ENCODE measurements at regions not wholly inside any gene's neighbourhood (a gene's known extent, or its start where the extent isn't known, plus 50 kb on each side); places are given as distances from the start of the nearest gene placed in this dataset.
A peak's percentile ranks its signal among the peaks of the same experiment; 100 is the strongest.

DNA sequence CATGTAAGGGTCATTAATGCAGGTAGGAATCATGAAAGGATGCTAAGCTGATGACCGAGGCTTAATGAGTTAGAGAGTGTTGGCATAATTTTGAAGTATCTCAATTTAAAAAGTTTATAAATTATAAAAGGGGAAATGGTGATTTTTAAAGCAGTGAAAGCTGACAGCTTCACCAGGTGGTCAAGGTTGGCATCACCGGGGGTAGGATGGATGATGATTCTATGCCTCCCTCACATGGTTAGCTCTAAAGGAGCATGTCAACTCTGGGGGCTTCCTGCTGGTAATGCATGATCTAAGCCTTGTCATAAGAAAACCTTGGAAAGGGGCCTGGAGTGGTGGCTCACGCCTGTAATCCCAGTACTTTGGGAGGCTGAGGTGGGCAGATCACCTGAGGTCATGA lies 89.2 kb upstream of the MARCKS start:
- TF ChIP-seq, protein P1, sequence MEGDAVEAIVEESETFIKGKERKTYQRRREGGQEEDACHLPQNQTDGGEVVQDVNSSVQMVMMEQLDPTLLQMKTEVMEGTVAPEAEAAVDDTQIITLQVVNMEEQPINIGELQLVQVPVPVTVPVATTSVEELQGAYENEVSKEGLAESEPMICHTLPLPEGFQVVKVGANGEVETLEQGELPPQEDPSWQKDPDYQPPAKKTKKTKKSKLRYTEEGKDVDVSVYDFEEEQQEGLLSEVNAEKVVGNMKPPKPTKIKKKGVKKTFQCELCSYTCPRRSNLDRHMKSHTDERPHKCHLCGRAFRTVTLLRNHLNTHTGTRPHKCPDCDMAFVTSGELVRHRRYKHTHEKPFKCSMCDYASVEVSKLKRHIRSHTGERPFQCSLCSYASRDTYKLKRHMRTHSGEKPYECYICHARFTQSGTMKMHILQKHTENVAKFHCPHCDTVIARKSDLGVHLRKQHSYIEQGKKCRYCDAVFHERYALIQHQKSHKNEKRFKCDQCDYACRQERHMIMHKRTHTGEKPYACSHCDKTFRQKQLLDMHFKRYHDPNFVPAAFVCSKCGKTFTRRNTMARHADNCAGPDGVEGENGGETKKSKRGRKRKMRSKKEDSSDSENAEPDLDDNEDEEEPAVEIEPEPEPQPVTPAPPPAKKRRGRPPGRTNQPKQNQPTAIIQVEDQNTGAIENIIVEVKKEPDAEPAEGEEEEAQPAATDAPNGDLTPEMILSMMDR (IDR thresholded peaks at IDR 0.05; ENCODE audit: low read length, missing control alignments): no peak
- H3K4me3 ChIP-seq (replicated peaks; ENCODE audit: low read depth, low read length): no peak overlapping the region
- DNase-seq (ENCODE audit: low read depth): no peak

DNA sequence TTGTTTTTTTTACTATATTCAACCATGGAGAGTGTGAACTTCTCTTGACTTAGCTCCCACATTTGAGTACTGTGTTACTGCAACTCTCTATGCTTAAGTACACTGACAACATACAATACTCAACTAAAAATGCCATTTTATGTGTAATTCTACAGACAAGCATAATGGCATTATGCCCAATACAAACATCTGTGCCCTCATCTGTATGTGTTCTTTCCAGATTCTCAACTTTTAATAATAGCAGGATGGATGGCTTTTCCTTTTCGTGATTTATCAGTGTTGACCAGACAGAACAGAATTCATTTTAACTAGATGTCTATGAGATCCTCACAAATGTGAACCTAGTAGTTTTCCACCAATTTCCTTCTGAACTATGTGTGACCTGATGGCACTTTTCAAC lies 84.2 kb upstream of the MARCKS start:
- no peak overlapping the region for H3K4me3 ChIP-seq (replicated peaks; ENCODE audit: low read depth, low read length)
- TF ChIP-seq, protein P1 (IDR thresholded peaks at IDR 0.05; ENCODE audit: low read length, missing control alignments): no peak
- DNase-seq (ENCODE audit: low read depth): no peak

DNA sequence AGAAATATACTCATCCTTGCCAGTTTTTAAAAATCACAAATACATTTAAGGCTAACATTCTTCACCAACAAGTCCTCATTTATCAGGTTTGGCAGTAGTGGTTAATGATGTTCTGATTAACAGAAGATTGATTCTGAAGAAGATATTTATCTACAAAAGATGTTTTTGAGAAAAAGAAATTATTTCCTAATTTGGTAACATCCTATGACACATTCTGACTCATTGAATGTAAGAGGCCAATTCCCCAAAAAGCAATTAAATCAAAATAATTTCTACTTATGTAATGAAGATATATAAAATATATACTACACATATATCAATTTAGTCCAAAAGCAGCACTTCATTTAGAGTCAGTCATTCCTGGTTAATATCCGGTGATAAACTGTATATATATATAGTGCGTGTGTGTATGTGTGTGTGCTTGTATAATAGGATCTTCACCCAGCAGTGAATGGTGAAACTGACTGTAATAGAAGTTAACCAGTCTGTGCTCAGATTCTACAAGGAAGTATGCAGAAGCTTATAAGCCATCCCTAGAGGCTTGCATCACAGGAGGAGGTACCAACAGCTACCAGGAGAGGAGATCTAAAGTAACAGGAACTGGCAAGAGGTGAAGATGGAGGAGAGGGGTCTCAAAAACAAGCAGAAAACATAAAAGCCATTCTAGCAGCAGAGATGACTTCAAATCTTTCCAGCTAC lies 82.9 kb upstream of the MARCKS start:
- TF ChIP-seq, protein P1 (IDR thresholded peaks at IDR 0.05; ENCODE audit: low read length, missing control alignments): no peak
- H3K4me3 ChIP-seq (replicated peaks; ENCODE audit: low read depth, low read length): no peak overlapping the region
- DNase-seq (ENCODE audit: low read depth): peak; percentile 58

DNA sequence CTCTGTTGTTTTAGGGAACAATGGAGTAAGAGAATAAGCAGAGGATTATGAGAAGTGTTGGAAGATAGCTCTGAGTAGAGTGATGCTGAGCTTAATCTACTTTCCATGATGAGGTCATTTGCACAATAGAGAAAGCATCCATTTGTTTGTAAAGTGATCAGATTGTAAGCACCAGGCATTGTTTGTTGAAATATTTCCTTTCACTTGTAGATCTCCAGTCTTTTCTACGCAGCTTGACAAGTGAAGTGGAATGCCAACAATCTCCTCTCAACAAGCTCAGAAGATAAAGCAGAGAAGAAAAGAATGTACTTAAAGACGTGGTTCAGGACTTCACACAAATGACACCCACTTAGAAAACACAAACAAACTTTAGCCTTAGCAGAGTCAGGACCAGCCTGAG lies 80.1 kb upstream of the MARCKS start:
- DNase-seq (ENCODE audit: low read depth): peak; percentile 67
- no peak overlapping the region for H3K4me3 ChIP-seq (replicated peaks; ENCODE audit: low read depth, low read length)
- TF ChIP-seq, protein P1 (IDR thresholded peaks at IDR 0.05; ENCODE audit: low read length, missing control alignments): no peak

DNA sequence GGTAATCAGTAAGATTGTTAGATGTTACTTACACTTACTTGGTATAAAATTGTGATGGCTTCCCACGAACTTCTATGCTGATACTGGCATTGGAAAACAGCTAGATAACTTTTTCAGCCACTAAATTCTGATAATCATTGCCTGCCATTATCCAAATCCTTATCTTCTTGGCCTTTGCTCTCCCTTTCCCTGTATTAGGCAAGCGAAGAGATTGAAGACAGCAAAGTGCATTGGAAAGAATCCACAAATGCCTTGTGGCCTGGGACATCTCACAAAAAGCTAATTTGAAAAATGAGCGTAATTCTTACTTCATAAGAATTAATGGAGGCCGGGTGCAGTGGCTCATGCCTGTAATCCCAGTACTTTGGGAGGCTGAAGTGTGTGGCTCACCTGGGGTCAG lies 79.5 kb upstream of the MARCKS start:
- no peak overlapping the region for H3K4me3 ChIP-seq (replicated peaks; ENCODE audit: low read depth, low read length)
- TF ChIP-seq, protein P1 (IDR thresholded peaks at IDR 0.05; ENCODE audit: low read length, missing control alignments): no peak
- no peak for DNase-seq (ENCODE audit: low read depth)

DNA sequence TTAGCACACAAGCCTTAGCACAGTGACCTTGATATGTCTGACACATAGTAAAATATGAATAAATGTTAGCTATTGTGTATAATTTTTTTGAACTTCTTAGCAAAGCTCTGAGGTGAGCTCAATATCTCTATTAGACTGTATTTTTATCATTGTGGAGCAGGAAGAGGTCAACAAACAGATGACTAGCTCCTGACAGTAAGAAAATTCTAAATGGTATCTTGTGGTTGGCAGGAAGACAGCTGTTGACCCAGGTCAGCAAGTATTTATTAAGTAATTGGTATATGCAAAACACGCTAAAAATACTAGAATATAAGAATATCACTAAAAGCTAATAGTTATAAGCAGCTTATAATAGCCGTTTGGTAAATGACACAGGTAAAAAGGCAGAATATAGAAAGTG lies 77.5 kb upstream of the MARCKS start:
- TF ChIP-seq, protein P1 (IDR thresholded peaks at IDR 0.05; ENCODE audit: low read length, missing control alignments): no peak
- no peak overlapping the region for H3K4me3 ChIP-seq (replicated peaks; ENCODE audit: low read depth, low read length)
- DNase-seq (ENCODE audit: low read depth): no peak

DNA sequence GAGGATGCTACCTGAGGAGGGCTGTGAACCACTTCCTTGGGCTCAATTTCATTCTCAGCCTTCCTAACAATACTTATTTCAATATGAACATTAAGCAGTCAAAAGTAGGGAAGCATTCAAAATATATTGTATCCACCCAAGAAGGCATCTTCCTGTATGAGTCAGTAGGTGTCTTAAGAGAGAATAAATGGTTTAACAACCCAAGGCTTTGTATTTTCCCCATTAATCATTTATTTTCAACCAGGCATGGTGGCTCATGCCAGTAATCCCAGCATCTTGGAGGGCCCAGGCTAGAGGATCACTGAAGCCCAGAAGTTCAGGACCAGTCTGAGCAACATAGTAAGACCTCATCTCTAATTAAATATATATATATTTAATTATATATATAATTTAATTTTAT lies 74.5 kb upstream of the MARCKS start:
- H3K4me3 ChIP-seq (replicated peaks; ENCODE audit: low read depth, low read length): no peak overlapping the region
- DNase-seq (ENCODE audit: low read depth): no peak
- TF ChIP-seq, protein P1 (IDR thresholded peaks at IDR 0.05; ENCODE audit: low read length, missing control alignments): no peak
